Activated CD8-positive, alpha-beta memory T cell treated with anti-CD3 and anti-CD28 coated beads, Interleukin-2, amount 10 ng/mL, durations not matched to agents 7 days and 5 days (primary cell): ENCODE measurements at regions not wholly inside any gene's neighbourhood (a gene's known extent, or its start where the extent isn't known, plus 50 kb on each side); places are given as distances from the start of the nearest gene placed in this dataset.
"Not testable (repeated sequence)": the region's sequence is repeated elsewhere in the genome, so short reads cannot be mapped to it uniquely, and the experiment has no call there.

Experiments
- ATAC-seq: fragments of 150-1000 bp; cut with Tn5 transposase; one replicate; pipeline ENCODE4 v1.10.0; 2021; ENCODE audit warnings: moderate library complexity
- CTCF ChIA-PET: fragments of 350-600 bp; sonication (Branson Sonifier 250); formaldehyde crosslinking; loops from one replicate; lab custom pipeline; 2021; ENCODE audit warnings: antibody characterized with exemption; lab: Charles Lee
- DNase-seq: peaks from one replicate; pipeline ENCODE4 v3.0.0-alpha.2; 2020
- H3K27ac Mint-ChIP-seq: one replicate; pipeline ENCODE4 v1.8.0; 2021; ENCODE audit warnings: mild to moderate bottlenecking, mixed read lengths
- H3K27me3 Mint-ChIP-seq: one replicate; pipeline ENCODE4 v1.8.0; 2021; ENCODE audit warnings: mixed read lengths
- H3K36me3 Mint-ChIP-seq: one replicate; pipeline ENCODE4 v1.8.0; 2021; ENCODE audit warnings: mild to moderate bottlenecking, mixed read lengths
- H3K4me1 Mint-ChIP-seq: one replicate; pipeline ENCODE4 v1.8.0; 2021; ENCODE audit warnings: mixed read lengths
- H3K4me3 Mint-ChIP-seq: one replicate; pipeline ENCODE4 v1.8.0; 2021; ENCODE audit warnings: mild to moderate bottlenecking, moderate library complexity, mixed read lengths
- H3K9me3 Mint-ChIP-seq: one replicate; pipeline ENCODE4 v1.8.0; 2022; ENCODE audit warnings: low read depth, mixed read lengths

DNA sequence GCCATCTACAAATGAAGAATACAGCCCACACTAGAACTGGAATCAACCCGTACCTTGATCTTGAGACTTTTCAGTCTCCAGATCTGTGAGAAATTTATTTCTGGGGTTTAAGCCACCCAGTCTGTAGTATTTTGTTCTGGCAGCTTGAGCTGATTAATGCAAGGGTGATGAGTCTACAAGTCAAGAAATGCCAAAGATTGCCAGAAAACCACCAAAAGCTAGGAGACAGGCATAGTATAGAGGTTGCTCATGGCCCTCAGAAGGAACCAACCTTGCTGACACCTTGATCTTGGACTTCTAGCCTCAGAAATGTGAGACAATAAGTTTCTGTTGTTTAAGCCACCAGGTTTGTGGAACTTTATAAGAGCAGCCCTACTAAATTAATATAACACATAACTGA lies 428.2 kb upstream of the KLF12 start:
- ATAC-seq: no peak
- CTCF ChIA-PET: no interaction called here
- Mint-ChIP-seq H3K27me3 (peaks cover 7% of the 10 kb centered on the region), H3K36me3 (no peaks in the 10 kb centered on the region), H3K27ac (no peak overlapping the region), H3K9me3 (peaks cover 2% of the 10 kb centered on the region), H3K4me3 (no peak overlapping the region), H3K4me1 (no peaks in the 10 kb centered on the region)
- no peak for DNase-seq

DNA sequence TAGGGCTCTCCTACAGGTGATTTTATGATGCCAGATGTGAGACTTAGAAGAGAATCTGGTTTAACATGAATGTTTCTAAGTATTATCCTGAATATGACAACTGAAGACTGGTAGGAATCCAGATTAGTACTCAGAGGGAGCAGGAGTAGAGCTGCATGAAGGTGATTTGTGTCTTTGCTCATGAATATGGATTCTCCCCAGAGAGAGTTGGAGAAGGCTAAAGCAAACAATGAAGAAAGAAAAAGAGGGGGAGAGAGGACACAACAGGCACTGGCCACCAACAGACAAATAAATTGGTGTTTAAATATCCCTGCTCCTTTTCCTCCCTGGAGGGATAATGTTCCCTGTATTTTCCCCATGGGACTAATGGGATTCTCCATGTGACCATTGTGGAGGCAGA lies 427.0 kb upstream of the KLF12 start:
- CTCF ChIA-PET: no interaction called here
- no peak for DNase-seq
- no peaks in the 10 kb centered on the region for H3K36me3 Mint-ChIP-seq
- no peak for ATAC-seq
- H3K9me3 Mint-ChIP-seq: peaks cover 2% of the 10 kb centered on the region
- peaks cover 7% of the 10 kb centered on the region for H3K27me3 Mint-ChIP-seq
- H3K27ac Mint-ChIP-seq: no peak overlapping the region
- no peak overlapping the region for H3K4me3 Mint-ChIP-seq
- H3K4me1 Mint-ChIP-seq: no peaks in the 10 kb centered on the region

DNA sequence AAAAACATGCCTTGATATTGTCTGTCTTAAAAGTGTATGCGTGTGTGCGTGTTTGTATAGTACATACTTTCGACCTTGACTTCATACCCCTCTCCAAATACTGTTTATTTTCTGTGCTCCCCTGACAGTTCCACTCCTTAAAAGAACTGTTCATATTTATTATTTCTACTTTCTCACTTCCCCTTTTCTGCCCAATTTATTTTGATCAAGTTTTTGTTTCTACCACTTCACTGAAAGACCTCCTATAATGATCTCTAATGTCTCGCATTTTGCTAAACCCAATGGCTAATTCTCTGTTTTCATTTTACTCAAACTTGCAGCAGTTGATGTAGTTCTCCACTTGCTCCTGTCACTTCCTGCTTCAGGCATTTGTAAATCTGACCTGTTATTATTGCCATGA lies 426.1 kb upstream of the KLF12 start:
- H3K27me3 Mint-ChIP-seq: peaks cover 4% of the 10 kb centered on the region
- CTCF ChIA-PET: no interaction called here
- no peaks in the 10 kb centered on the region for H3K36me3 Mint-ChIP-seq
- no peak overlapping the region for H3K27ac Mint-ChIP-seq
- H3K4me1 Mint-ChIP-seq: no peaks in the 10 kb centered on the region
- DNase-seq (no peak), ATAC-seq (no peak)
- H3K4me3 Mint-ChIP-seq: no peak overlapping the region
- H3K9me3 Mint-ChIP-seq: peaks cover 2% of the 10 kb centered on the region

- ATAC-seq (no peak), DNase-seq (no peak)
- H3K9me3 Mint-ChIP-seq: no peaks in the 10 kb centered on the region
- no peak overlapping the region for H3K27ac Mint-ChIP-seq
- H3K36me3 Mint-ChIP-seq: no peaks in the 10 kb centered on the region
- H3K27me3 Mint-ChIP-seq: peaks cover 4% of the 10 kb centered on the region
- CTCF ChIA-PET: no interaction called here
- H3K4me3 Mint-ChIP-seq: no peak overlapping the region
- H3K4me1 Mint-ChIP-seq: no peaks in the 10 kb centered on the region
Observed at GRCh38 chr13:74557870-74558269, 423.7 kb upstream of the KLF12 start.

GRCh38 chr13:74555651-74556420 lies 421.6 kb upstream of the KLF12 start:
- Mint-ChIP-seq H3K4me1 (peaks cover 7% of the 10 kb centered on the region), H3K27me3 (no peaks in the 10 kb centered on the region), H3K9me3 (no peaks in the 10 kb centered on the region), H3K36me3 (no peaks in the 10 kb centered on the region), H3K27ac (no peak overlapping the region), H3K4me3 (no peak overlapping the region)
- ATAC-seq (no peak), DNase-seq (no peak)
- CTCF ChIA-PET: no interaction called here

- ATAC-seq (no peak), DNase-seq (no peak)
- no peaks in the 10 kb centered on the region for H3K9me3 Mint-ChIP-seq
- peaks cover 11% of the 10 kb centered on the region for H3K4me1 Mint-ChIP-seq
- CTCF ChIA-PET: no interaction called here
- H3K36me3 Mint-ChIP-seq: no peaks in the 10 kb centered on the region
- no peak overlapping the region for H3K27ac Mint-ChIP-seq
- no peak overlapping the region for H3K4me3 Mint-ChIP-seq
- H3K27me3 Mint-ChIP-seq: no peaks in the 10 kb centered on the region
Observed at GRCh38 chr13:74555276-74555625, 421.0 kb upstream of the KLF12 start.

DNA sequence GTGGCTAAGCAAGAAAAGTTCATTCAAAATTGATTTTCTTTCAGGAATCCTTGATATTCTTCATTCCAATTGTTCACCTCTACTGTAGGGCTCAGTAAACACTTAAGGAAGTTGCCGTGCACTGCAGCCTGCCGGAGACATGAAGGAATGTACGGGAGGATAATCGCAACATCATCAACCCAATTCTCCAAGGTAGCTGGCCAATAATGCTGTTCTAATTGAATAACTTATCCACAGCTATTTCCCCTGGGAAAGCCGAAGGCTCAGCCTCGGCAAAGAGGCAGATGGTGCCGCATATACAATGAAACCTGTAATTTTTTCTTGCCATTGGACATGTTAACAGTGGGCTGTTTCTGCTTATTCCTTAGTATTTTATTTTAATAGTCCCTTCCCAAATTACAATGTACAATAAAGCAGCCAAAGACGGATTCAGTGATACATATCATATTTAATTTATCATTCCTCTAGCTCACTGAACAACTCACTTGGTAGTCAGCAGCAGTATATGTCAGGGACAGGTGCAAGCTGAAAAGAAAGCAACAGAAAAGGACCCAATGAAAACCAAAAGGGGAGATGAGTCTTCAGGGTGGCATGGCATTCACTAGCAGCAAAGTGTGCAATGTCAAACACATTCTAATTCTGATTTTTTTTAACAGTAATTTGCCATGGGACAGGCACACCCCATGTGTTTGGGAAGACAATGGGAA lies 420.5 kb upstream of the KLF12 start:
- Mint-ChIP-seq H3K27ac (no peak overlapping the region), H3K27me3 (no peaks in the 10 kb centered on the region), H3K4me1 (peaks cover 16% of the 10 kb centered on the region), H3K9me3 (no peaks in the 10 kb centered on the region), H3K4me3 (no peak overlapping the region), H3K36me3 (no peaks in the 10 kb centered on the region)
- DNase-seq (no peak), ATAC-seq (no peak)
- CTCF ChIA-PET: no interaction called here

GRCh38 chr13:74550039-74550438 lies 415.8 kb upstream of the KLF12 start:
- DNase-seq: no peak
- no peaks in the 10 kb centered on the region for H3K27me3 Mint-ChIP-seq
- peaks cover 20% of the 10 kb centered on the region for H3K4me1 Mint-ChIP-seq
- CTCF ChIA-PET: interaction anchor here (0.5 to 1.1 kb wide), 4 partner anchors 24 to 1759 kb away, joined by 3 to 5 read pairs (median 3); no protein-coding TSS in a partner anchor
- peak overlapping the region; percentile 21 for H3K4me3 Mint-ChIP-seq
- H3K36me3 Mint-ChIP-seq: no peaks in the 10 kb centered on the region
- peak; percentile 99 for ATAC-seq
- no peaks in the 10 kb centered on the region for H3K9me3 Mint-ChIP-seq
- H3K27ac Mint-ChIP-seq: peak overlapping the region; percentile 42

DNA sequence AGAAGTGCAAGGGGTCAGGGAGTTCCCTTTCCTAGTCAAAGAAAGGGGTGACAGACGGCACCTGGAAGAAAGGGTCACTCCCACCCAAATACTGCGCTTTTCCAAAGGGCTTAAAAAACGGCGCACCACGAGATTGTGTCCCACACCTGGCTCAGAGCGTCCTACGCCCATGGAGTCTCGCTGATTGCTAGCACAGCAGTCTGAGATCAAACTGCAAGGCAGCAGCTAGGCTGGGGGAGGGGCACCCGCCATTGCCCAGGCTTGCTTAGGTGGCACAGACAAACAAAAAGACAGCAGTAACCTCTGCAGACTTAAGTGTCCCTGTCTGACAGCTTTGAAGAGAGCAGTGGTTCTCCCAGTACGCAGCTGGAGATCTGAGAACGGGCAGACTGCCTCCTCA lies 402.4 kb upstream of the KLF12 start:
- ATAC-seq, DNase-seq: not testable (repeated sequence)

DNA sequence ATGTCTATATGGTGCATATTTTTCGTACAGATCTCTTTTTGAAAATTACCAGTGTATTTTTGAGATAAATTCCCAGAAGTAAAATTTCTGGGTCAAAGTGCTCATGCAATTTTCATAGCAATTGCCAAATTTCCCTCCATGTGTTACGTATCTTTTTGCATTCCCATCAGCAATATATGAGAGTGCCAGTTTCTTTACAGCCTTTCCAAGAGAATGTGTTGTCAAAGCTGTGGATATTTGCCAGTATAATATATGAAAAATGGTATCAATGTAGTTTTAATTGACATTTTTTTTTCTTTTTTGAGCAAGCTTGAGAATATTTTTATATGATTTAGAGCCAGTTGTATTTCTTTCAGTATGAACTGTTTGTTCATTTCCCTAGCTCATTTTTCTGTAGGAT lies 399.0 kb upstream of the KLF12 start:
- Mint-ChIP-seq H3K27ac (no peak overlapping the region), H3K4me3 (no peak overlapping the region), H3K36me3 (no peaks in the 10 kb centered on the region), H3K9me3 (no peaks in the 10 kb centered on the region), H3K4me1 (no peaks in the 10 kb centered on the region), H3K27me3 (no peaks in the 10 kb centered on the region)
- DNase-seq (no peak), ATAC-seq (no peak)
- CTCF ChIA-PET: no interaction called here

More for the DNA sequence above, 402.4 kb upstream of the KLF12 start:
- H3K4me1 Mint-ChIP-seq, H3K36me3 Mint-ChIP-seq, H3K27me3 Mint-ChIP-seq, CTCF ChIA-PET, H3K9me3 Mint-ChIP-seq, H3K4me3 Mint-ChIP-seq, H3K27ac Mint-ChIP-seq: not testable (repeated sequence)

GRCh38 chr13:74530011-74530410 lies 395.8 kb upstream of the KLF12 start:
- Mint-ChIP-seq H3K36me3 (no peaks in the 10 kb centered on the region), H3K27ac (no peak overlapping the region), H3K27me3 (no peaks in the 10 kb centered on the region), H3K9me3 (no peaks in the 10 kb centered on the region), H3K4me3 (no peak overlapping the region), H3K4me1 (no peaks in the 10 kb centered on the region)
- no peak for ATAC-seq
- CTCF ChIA-PET: no interaction called here
- DNase-seq: no peak

DNA sequence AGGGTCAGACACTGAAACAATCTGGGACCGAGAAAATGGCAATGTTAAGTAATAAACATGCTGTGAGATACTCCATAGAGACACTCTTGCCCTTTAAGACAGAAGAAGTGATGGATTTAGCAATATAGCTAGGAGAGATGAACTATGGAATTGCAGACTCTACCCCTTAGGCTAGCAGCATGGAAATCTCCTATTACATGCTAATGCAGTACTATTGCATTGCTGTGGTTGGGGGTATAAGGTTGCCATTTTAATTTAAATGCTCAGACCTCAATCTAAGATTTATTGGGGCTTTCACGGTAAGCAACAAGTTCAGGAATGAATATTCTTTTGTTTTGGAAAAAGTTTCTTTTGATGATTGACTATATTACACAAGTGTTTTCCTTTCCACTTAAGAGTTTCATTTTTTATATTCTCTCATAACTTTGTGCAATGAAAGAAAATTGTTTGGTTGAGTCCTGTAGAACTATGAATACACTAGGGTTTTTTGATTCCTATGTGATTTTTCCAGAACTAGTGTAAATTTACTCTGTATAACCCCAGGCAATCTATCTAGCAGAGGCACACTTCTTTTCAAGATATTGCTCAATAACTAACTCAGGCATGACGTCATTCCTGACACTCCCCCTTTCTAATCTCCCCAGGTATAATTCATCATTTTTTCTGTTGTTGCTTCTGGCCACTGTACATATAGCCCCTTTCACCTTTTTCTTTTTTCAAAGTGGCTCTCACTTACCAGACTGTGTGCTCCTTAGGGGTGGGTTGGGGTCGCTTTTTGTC lies 394.7 kb upstream of the KLF12 start:
- Mint-ChIP-seq H3K4me3 (no peak overlapping the region), H3K27me3 (no peaks in the 10 kb centered on the region), H3K27ac (no peak overlapping the region), H3K4me1 (no peaks in the 10 kb centered on the region), H3K36me3 (no peaks in the 10 kb centered on the region), H3K9me3 (no peaks in the 10 kb centered on the region)
- CTCF ChIA-PET: no interaction called here
- DNase-seq (no peak), ATAC-seq (no peak)

- Mint-ChIP-seq H3K36me3 (no peaks in the 10 kb centered on the region), H3K4me3 (no peak overlapping the region), H3K4me1 (no peaks in the 10 kb centered on the region), H3K27ac (no peak overlapping the region), H3K27me3 (no peaks in the 10 kb centered on the region), H3K9me3 (no peaks in the 10 kb centered on the region)
- no peak for DNase-seq
- CTCF ChIA-PET: no interaction called here
- no peak for ATAC-seq
Observed at GRCh38 chr13:74523057-74523456, 388.9 kb upstream of the KLF12 start.

GRCh38 chr13:74511523-74511922 lies 377.3 kb upstream of the KLF12 start:
- H3K27me3 Mint-ChIP-seq: peaks cover 3% of the 10 kb centered on the region
- ATAC-seq (no peak), DNase-seq (no peak)
- no peaks in the 10 kb centered on the region for H3K4me1 Mint-ChIP-seq
- H3K4me3 Mint-ChIP-seq: no peak overlapping the region
- no peak overlapping the region for H3K27ac Mint-ChIP-seq
- peaks cover 5% of the 10 kb centered on the region for H3K9me3 Mint-ChIP-seq
- CTCF ChIA-PET: no interaction called here
- peaks cover 3% of the 10 kb centered on the region for H3K36me3 Mint-ChIP-seq
